Hematopoietic multipotent progenitor cell treated with erythropoietin and hydrocortisone succinate and interleukin-3 and kit ligand, for 8 days (in vitro differentiated cells): ENCODE measurements at regions not wholly inside any gene's neighbourhood (a gene's known extent, or its start where the extent isn't known, plus 50 kb on each side); places are given as distances from the start of the nearest gene placed in this dataset.

Experiments used
- DNase-seq: peaks from one replicate; pipeline ENCODE4 v3.0.0-alpha.2; 2015

DNA sequence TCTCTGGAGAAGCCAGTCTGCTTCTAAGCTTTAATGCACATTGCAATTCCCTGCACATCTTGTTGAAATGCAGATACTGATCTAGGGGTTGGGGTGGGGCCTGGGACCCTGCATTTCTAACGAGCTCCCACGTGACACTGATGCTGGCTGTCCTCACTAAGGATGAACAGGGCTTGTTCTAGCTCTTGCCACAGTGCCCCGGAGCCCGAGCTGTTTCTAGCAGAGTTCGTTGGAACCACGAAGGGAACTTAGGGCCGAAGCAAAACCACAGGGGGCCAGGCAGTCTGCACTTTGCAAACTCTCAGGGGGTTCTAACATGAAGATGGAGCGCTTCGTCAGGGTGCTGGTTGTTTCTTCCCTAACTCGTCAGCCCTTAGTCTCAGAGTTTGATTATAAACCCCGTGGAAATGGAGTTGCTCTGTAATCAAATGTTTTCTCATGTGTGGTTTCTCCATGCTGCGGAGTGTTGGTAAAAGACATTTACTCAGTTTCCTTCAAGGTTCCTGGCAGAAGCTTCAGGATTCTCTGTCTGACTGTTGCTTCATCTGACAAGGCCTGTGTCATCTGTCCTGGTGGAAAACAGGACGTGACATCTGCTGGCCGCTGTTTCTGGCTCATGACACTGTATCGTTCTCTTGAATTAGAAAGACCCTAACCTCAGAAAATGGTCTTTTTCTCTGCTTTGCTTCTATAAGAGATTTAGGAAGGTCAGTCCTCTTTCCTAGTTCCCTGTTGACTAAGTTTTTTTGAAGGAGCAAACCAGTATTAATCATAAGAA, 221.5 kb downstream of the TEX29 start:
- DNase-seq: no peak

DNA sequence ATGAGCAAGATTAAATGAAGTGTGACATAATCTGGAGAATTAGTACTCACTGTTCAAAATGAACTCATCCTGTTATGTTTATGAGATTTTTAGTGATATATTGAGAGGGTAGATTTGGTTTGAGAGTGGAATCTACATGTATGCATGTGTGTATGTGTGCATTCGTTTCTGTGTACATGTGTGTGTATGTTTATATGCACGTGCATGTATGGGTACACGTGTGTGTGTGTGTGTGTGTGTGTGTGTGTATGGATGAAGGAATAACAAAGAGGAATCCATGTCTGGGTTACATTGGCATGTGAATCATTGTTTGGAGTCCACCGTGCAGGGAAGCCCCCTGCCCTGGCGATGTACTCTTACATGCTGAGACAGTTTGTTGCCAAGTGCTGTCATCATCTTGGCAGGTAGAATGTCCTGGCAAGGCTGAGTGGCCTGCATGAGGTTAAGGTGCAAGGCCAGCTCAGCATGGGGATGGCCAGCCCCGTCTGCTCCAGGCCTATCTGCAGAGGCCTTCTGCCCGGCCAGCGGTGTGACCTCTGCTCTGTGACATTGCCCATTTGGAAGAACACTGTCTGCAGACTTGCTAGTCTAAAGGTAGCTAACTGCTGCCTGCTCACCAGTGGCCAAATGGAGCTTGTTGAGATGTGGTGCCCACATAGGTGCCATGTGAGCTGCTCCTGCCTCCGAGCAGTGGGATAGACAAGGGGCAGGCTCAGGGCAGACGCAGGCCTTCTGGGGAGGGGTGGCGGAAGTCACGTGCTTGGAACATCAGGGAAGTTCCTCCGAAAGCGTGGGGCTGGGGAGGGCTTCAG, 222.3 kb downstream of the TEX29 start:
- no peak for DNase-seq

GRCh38 chr13:111546921-111547675, 226.7 kb downstream of the TEX29 start:
- no peak for DNase-seq

DNA sequence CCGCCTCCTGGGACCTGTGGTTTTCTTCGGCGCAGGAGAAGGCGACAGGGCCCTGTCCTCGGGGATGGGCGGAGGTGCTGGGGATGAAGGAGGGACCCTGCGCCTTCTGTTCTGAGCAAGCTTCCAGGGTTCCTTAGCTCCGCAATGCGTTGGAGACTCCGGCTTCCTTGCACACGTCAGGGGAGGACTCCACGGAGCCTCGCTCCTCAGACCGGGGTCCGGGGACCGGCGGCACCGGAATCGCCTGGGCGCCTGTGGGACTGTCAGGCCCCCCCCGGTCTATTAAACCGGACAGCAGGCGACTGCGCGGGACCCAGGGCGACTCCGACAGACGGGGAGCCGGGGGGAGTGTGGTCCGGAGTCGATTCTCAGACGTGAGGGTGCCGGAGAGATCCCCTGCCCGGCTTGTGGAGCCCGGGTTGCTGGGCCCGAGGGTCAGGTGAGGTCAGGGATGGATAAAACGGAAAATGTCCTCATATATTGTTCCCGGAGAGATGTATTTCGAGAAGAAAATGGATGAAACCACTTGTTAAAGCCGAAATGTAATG, 227.4 kb downstream of the TEX29 start:
- DNase-seq: no peak

GRCh38 chr13:111548301-111548700, 227.9 kb downstream of the TEX29 start:
- no peak for DNase-seq

GRCh38 chr13:111548805-111549204, 228.4 kb downstream of the TEX29 start:
- no peak for DNase-seq

- DNase-seq: no peak
Observed at GRCh38 chr13:111549464-111549863, 229.0 kb downstream of the TEX29 start.

DNA sequence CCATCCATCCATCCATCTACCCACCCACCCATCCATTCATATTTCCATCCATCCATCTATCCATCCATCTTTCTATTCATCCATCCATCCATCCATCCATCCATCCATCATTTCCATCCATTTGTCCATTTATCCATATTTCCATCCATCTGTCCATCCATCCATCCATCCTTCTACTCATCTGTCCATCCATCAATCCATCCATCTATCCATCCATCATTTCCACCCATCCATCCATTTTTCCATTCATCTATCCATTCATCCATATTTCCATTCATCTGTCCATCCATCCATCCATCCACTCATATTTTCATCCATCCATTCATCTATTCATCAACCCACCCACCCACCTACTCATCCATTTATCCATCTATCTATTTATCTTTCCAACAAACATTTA, 229.6 kb downstream of the TEX29 start:
- DNase-seq: no peak

DNA sequence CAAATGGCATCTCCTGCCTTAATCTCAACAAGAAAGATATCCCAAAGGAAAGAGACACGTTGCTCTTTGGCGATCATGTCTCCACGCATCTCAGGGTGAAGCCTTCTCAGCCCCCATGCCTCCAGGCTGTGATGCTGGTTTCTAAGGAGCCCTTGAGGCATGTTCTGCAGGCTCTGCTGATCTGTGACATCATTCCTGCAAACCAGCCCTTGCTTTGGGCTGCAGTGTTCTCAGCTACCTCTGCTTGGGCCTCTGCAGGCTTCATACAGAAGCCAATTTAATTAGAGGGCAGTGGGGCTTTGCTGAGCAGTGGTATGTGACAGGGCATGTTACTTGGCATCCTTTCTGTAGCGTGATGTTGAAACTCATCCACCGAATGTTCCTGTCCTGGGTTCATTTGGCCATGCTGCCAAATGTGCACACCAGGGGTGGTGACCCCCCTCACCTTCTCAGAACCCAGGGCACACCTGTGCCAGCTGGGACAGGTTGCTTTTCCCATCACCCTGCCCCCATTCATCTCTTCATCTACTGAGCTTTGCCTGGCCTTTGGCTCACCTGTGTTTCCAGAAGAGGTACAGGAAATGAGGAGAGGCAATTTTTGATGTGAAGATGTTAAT, 230.9 kb downstream of the TEX29 start:
- no peak for DNase-seq

GRCh38 chr13:111552891-111553655, 232.6 kb downstream of the TEX29 start:
- no peak for DNase-seq

DNA sequence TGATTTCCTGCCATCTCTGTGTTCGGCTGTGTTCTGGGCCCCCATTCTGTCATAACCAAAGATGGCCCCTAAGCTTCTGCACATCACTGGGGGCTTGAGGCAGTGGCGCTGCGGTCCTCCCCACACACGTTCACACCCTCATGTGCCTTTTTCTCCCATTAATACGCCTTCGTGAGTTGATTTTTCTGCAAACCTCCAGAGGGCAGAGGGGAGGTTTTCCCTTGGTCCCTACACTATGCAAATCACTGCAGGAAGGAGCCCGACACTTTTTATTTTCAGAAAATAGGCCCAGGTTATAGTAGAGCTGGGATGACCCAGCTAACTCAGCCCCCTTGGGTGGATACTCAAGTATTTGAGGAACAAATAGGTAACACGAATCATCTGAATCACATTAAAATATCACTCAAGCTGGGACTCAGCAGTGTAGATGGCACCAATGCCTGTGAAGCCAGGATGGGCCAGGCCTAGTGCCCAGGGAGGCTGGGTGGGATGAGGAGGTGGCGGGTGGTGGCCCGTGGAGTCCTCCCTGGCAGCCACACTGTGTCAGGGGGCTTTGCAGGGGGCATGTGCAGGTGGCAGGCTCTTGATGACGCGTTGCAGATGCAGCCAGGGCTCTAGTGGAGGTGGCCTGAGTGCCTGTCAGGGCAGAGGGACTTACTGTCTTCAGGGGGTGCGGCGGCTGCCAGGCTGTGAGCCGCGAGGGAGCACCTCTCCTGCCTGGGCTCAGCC, 234.3 kb downstream of the TEX29 start:
- no peak for DNase-seq

DNA sequence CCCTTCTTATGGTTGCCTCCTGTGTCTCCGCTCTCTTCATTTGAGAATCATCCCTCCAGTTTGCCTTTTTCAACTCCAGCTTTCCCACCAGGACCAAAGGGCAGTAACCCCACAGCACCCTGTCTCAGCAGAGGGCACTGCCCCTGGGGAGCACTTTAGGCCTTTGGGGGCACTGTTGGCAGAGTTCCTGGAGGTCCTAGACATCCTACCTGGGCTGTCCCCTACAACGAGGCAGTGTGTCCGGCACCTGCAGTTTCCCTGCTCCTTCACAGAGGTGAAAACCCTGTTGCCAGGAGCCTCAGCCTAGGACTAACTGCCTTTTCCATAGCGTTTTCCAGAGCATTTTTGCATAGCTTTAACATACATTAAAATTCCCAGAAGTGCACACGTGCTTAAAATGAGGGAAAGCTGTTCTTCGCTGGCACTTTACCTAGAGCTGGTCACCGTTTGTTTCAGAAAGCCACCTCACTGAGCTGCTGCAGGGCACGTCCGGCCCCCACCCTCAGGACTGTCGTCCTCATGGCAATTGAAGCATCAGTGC, 234.9 kb downstream of the TEX29 start:
- no peak for DNase-seq

DNA sequence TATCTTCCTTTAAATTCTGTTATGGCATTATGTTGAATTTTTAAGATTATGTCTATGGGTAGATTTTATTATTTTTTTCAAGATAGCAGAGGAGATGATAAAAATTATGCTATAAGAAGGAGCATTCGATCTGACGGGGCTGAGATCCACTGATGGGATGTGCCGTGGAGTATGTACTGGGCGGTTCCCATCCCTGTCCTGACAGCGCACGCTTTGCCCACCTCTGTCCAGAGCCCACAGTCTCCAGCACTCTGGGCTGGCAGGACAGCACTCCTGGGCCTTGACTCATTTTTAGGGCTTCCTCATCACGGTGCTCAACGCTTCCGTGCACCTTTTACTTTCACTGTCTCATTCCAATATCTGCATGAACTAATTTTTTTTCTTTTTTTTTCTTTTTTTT, 235.5 kb downstream of the TEX29 start:
- DNase-seq: no peak

DNA sequence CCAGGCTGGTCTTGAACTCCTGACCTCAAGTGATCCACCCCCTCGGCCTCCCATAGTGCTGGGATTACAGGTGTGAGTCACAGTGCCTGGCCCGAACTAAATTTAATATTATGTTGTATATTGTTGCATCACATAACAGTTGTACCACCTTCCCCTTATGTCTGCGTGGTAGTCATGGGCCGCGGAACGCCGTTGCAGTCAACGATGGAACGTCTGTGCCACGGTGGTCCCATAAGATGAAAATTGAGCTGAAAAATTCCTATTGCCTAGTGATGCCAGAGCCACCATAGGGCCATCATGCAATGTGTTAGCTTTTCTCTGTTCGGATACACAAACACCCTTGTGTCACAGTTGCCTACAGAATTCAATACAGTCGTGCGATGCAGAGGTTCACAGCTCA, 236.1 kb downstream of the TEX29 start:
- DNase-seq: no peak

DNA sequence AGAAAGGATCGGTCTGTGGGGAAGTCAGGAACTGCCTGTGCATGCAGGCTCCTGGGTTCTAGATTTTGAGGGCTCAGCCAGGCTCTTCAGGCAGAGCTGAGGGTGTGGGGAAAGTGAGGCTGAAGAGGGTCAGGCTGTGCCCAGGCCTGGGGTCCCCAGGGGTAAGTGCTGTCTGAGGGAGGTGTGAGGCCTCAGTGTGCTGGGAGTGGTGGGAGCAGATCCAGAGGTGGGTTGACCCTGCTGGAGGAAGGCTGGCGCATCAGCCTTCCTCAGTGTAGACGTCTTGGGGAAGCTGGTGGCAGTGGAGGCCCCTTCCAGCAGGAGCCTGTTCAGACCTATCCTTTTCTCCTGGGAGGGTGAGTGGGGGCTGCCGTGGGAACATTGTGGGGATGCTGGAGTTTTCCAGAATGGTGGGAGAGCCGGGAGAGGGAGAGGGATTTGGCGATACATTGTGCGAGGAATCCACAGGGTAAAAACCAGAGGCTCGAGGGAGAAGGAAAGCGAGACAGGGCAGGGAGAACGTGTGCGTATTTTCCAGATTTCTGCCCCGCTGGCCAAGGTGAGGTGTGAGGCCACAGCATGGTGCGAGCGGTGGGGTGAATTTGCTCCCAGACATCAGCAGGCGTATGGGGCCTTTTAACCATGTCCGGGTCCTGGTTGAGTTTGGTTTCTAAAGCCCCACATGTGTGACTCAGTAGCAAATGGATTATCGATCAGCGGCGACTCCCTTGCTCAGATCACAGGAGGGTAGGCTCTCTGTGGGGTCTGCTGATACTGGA, 237.7 kb downstream of the TEX29 start:
- DNase-seq: no peak

DNA sequence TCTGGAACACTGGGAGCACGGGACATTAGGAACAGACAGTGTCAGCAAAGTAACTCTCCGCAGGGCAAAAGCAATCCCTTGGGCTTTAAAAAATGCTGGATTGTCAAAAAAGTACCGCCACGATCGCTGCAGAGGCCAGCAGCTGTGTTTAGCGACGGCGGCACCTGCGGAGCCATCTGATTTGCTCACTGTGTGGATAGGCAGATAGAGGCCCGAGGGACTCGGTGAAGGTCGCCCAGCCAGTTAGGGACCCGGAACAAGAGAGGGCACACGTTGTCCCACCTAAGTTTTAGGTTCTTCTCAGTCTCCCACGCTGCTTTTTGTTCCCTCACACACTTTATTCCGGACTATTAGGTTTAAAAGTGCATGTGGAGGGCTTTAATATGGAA, 238.3 kb downstream of the TEX29 start:
- no peak for DNase-seq

DNA sequence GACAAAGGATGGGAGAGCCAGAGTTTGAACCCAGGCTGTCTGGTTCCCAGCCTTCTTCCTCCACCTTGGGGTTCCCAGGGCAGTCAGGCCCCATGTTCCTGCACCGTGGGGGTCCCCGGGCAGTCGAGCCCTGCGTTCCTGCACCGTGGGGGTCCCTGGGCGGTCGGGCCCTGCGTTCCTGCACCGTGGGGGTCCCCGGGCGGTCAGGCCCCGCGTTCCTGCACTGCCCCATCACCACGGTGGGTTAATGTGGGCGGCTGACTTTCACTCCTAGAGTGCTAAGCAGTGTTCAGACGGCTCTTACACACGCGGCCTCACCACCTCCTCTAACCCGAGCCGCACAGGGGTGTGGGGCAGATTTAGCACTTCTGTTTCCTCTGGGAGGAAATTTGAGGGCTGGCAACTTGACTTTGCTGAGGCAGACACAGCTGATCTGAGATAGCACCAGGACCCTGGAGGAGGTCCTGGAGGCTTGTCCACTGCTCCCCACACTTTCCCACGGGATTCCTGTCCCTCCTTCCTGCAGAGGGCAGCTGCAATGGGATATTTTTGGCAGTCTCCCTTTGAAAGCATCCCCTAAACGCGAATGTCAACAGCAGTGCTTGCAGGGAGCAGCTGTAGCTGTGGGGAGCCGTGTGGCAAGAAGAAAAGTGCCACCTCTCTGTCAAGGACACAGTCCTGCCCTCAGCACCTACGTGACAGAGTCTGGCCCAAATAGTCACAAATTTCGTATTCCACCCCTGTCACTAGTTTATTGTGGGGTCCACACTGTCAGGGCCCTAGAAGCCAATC, 239.4 kb downstream of the TEX29 start:
- no peak for DNase-seq

GRCh38 chr13:111561091-111561781, 240.8 kb downstream of the TEX29 start:
- DNase-seq: no peak

DNA sequence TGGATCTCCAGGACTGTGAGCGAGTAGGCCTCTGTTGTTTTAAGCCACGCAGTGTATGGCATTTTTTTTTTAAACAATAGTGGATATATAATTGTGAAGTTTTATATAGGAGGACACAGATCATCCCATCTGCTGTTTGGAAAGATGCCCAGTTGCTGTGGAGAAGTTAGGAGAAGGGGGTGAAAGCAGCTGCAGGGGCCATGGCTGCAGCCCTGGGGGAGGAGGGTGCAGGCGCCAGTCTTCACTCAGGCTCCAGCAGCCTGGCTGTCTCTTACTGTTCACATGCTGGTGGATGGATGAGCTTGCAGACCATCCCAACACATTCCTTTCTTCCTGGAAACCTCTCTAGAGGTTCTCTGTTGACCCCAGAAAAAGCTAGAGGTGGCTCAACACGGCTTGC, 242.3 kb downstream of the TEX29 start:
- DNase-seq: no peak
